HepG2 (cell line): ENCODE measurements at regions not wholly inside any gene's neighbourhood (a gene's known extent, or its start where the extent isn't known, plus 50 kb on each side); places are given as distances from the start of the nearest gene placed in this dataset.

Experiments used
- EHMT2 ChIP-seq: fragments of 200-600 bp; sonication (generic); IDR thresholded peaks from 2 replicates; pipeline ENCODE4 v1.7.0; 2017; ENCODE audit warnings: antibody characterized with exemption, low read depth, low read length, borderline replicate concordance
- EZH2 ChIP-seq: conservative IDR thresholded peaks from 2 replicates; pipeline ENCODE4 v1.6.1; 2012; ENCODE audit warnings: mild to moderate bottlenecking, low read depth, low read length, moderate library complexity
- MXD1 ChIP-seq: sonication (generic); formaldehyde crosslinking; IDR thresholded peaks from 2 replicates; pipeline ENCODE4 v1.4.0; 2020; ENCODE audit warnings: mild to moderate bottlenecking, missing genetic modification reagents
- SIN3A ChIP-seq: IDR thresholded peaks from 2 replicates; pipeline ENCODE4 v1.6.1; 2011; ENCODE audit warnings: low read depth, mild to moderate bottlenecking, control low read depth, low read length, borderline replicate concordance
- SIN3B ChIP-seq: fragments of 150-350 bp; IDR thresholded peaks from 2 replicates; pipeline ENCODE4 v1.6.1; 2014; ENCODE audit warnings: low read length
- SUZ12 ChIP-seq: fragments of 150-350 bp; IDR thresholded peaks from 2 replicates; pipeline ENCODE4 v1.6.1; 2014; ENCODE audit warnings: low read depth, low read length
- TF ChIP-seq, protein P1 (sequence below): sonication (generic); formaldehyde crosslinking; IDR thresholded peaks from 2 replicates; pipeline ENCODE4 v1.4.0; 2020; ENCODE audit warnings: missing genetic modification reagents
- TF ChIP-seq, protein P2 (sequence below), 2 experiments: fragments of 450-650 bp in 1 of 2; sonication (generic) in 1 of 2; formaldehyde crosslinking in 1 of 2; IDR thresholded peaks; 2 replicates each; pipeline versions ENCODE4 v1.6.1 to v1.8.0; 2016 to 2022; ENCODE audit warnings: antibody characterized with exemption in 1 of 2, mild to moderate bottlenecking in 1 of 2, missing genetic modification reagents in 1 of 2

DNA sequence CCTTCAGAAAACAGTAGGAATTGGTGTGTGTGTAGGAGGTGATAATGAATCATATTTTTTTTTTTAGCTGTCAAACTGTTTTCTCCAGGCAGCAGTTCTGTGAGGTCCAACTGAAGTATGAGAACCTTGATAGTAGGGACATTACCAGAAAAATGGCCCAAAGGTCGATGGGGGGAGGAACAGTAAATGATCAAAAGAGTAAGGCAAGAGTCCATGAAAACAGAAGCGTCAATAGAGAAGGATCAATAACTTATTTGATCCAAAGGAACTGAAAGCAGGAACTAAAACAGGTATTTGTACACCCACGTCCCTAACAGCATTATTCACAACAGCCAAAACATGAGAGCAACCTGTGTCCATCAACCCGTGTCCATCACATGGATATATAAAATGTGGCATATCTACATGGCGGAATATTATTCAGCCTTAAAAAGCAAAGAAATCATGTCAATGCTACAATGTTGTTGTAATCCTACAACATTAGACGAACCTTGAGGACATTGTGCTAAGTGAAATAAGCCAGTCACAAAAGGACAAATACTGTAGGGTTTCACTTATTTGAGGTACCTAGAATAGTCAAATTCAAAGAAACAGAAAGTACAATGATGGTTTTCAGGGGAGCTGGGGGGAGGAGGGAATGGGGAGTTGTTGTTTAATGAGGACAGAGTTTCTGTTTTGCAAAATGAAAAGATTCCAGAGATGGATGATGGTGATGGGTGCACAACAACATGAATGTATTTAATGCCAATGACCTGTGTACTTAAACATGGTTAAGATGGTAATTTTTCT is 214.0 kb upstream of the KLF14 start:
- TF ChIP-seq SIN3A (no peak), SUZ12 (no peak), SIN3B (no peak), EHMT2 (no peak), EZH2 (no peak), MXD1 (CRISPR knock-in tag) (no peak)
- TF ChIP-seq, protein P1, sequence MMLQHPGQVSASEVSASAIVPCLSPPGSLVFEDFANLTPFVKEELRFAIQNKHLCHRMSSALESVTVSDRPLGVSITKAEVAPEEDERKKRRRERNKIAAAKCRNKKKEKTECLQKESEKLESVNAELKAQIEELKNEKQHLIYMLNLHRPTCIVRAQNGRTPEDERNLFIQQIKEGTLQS = no peak
- TF ChIP-seq, protein P2, sequence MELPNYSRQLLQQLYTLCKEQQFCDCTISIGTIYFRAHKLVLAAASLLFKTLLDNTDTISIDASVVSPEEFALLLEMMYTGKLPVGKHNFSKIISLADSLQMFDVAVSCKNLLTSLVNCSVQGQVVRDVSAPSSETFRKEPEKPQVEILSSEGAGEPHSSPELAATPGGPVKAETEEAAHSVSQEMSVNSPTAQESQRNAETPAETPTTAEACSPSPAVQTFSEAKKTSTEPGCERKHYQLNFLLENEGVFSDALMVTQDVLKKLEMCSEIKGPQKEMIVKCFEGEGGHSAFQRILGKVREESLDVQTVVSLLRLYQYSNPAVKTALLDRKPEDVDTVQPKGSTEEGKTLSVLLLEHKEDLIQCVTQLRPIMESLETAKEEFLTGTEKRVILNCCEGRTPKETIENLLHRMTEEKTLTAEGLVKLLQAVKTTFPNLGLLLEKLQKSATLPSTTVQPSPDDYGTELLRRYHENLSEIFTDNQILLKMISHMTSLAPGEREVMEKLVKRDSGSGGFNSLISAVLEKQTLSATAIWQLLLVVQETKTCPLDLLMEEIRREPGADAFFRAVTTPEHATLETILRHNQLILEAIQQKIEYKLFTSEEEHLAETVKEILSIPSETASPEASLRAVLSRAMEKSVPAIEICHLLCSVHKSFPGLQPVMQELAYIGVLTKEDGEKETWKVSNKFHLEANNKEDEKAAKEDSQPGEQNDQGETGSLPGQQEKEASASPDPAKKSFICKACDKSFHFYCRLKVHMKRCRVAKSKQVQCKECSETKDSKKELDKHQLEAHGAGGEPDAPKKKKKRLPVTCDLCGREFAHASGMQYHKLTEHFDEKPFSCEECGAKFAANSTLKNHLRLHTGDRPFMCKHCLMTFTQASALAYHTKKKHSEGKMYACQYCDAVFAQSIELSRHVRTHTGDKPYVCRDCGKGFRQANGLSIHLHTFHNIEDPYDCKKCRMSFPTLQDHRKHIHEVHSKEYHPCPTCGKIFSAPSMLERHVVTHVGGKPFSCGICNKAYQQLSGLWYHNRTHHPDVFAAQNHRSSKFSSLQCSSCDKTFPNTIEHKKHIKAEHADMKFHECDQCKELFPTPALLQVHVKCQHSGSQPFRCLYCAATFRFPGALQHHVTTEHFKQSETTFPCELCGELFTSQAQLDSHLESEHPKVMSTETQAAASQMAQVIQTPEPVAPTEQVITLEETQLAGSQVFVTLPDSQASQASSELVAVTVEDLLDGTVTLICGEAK (IDR thresholded peaks at IDR 0.05) = no peak
- TF ChIP-seq, protein P2 (CRISPR knock-in tag; IDR thresholded peaks at IDR 0.05) = no peak
